ENCODE measurements at regions not wholly inside any gene's neighbourhood (a gene's known extent, or its start where the extent isn't known, plus 50 kb on each side); places are given as distances from the start of the nearest gene placed in this dataset.

GRCh38 chr20:56954797-56955196 is 311.6 kb downstream of the BMP7 start:
- no peaks in the 10 kb centered on the region for H3K4me1 ChIP-seq (ENCODE audit: control insufficient read depth, insufficient read depth, low read length)
- no TSS peak for BruUV-seq (replicated peaks)
- in situ Hi-C loops (cut with HindIII; ENCODE audit: low pct_unique_long_range_greater_than_20kb, low sequenced_read_pairs): no loop called here
- DNase-seq (ENCODE audit: low read depth, low spot score) (no peak), ATAC-seq (no peak)
- POLR2A ChIA-PET: no interaction called here
- no peak for TF ChIP-seq TCF7L2 (IDR thresholded peaks at IDR 0.05; ENCODE audit: low read depth, low read length)
- no peak for TF ChIP-seq SIN3A (IDR thresholded peaks at IDR 0.05; ENCODE audit: borderline replicate concordance, insufficient read depth, low read depth, low read length)
- no peak for TF ChIP-seq CTCF (IDR thresholded peaks at IDR 0.05)
- TF ChIP-seq REST (IDR thresholded peaks at IDR 0.05; ENCODE audit: insufficient read depth in 1 of 2, low read depth in 2 of 2, low read length in 1 of 2): no peak
- no peak for TF ChIP-seq POLR2AphosphoS5 (IDR thresholded peaks at IDR 0.05; ENCODE audit: low read depth, low read length)
- H3K27me3 ChIP-seq (ENCODE audit: control insufficient read depth, insufficient read depth, low read length): no peaks in the 10 kb centered on the region
- H3K4me3 ChIP-seq (ENCODE audit: low read depth in 2 of 2, low read length in 2 of 2): no peak overlapping the region
- H3K27ac ChIP-seq (ENCODE audit: low read length): no peak overlapping the region
- CTCF ChIA-PET: interaction anchor here (0.7 kb wide), 1 partner anchor 129 kb away, joined by 4 read pairs; no protein-coding TSS in a partner anchor
- intact Hi-C loops (cut with micrococcal nuclease; ENCODE audit: unreplicated experiment): no loop called here
- no peaks in the 10 kb centered on the region for H3K36me3 ChIP-seq (ENCODE audit: control insufficient read depth, insufficient read depth, low read length)
- H3K9me3 ChIP-seq (ENCODE audit: control insufficient read depth, insufficient read depth, low read depth, low read length): no peaks in the 10 kb centered on the region

- Histone ChIP-seq H3K4me1 (ENCODE audit: control insufficient read depth, insufficient read depth, low read length) (no peaks in the 10 kb centered on the region), H3K27me3 (ENCODE audit: control insufficient read depth, insufficient read depth, low read length) (no peaks in the 10 kb centered on the region), H3K27ac (ENCODE audit: low read length) (no peak overlapping the region), H3K36me3 (ENCODE audit: control insufficient read depth, insufficient read depth, low read length) (no peaks in the 10 kb centered on the region), H3K4me3 (ENCODE audit: low read depth in 2 of 2, low read length in 2 of 2) (no peak overlapping the region), H3K9me3 (ENCODE audit: control insufficient read depth, insufficient read depth, low read depth, low read length) (no peaks in the 10 kb centered on the region)
- BruUV-seq (replicated peaks): no TSS peak
- POLR2A ChIA-PET: no interaction called here
- no peak for DNase-seq (ENCODE audit: low read depth, low spot score)
- TF ChIP-seq CTCF (IDR thresholded peaks at IDR 0.05) (no peak), SIN3A (IDR thresholded peaks at IDR 0.05; ENCODE audit: borderline replicate concordance, insufficient read depth, low read depth, low read length) (no peak), REST (IDR thresholded peaks at IDR 0.05; ENCODE audit: insufficient read depth in 1 of 2, low read depth in 2 of 2, low read length in 1 of 2) (no peak)
- CTCF ChIA-PET: no interaction called here
- intact Hi-C loops (cut with micrococcal nuclease; ENCODE audit: unreplicated experiment) (no loop called here), in situ Hi-C loops (cut with HindIII; ENCODE audit: low pct_unique_long_range_greater_than_20kb, low sequenced_read_pairs) (no loop called here)
- ATAC-seq: no peak
These were observed 310.8 kb downstream of the BMP7 start for GRCh38 chr20:56955680-56956079.
